ENCODE measurements at regions not wholly inside any gene's neighbourhood (a gene's known extent, or its start where the extent isn't known, plus 50 kb on each side); places are given as distances from the start of the nearest gene placed in this dataset.

- no peak for DNase-seq (ENCODE audit: low read depth in 2 of 3, low spot score in 1 of 3)
These were observed 184.3 kb upstream of the TNRC6C start for GRCh38 chr17:77774182-77774581.

- no peak for DNase-seq (ENCODE audit: low read depth in 2 of 3, low spot score in 1 of 3)
These were observed 179.6 kb upstream of the TNRC6C start for GRCh38 chr17:77778636-77779489.

GRCh38 chr17:77779711-77780539 lies 178.6 kb upstream of the TNRC6C start:
- no peak for DNase-seq (ENCODE audit: low read depth in 2 of 3, low spot score in 1 of 3)

GRCh38 chr17:77781536-77781935 lies 177.0 kb upstream of the TNRC6C start:
- no peak for DNase-seq (ENCODE audit: low read depth in 2 of 3, low spot score in 1 of 3)

- DNase-seq (ENCODE audit: low read depth in 2 of 3, low spot score in 1 of 3) = no peak
These were observed 176.3 kb upstream of the TNRC6C start for GRCh38 chr17:77782201-77782600.

- DNase-seq (ENCODE audit: low read depth in 2 of 3, low spot score in 1 of 3) = no peak
These were observed 175.9 kb upstream of the TNRC6C start for GRCh38 chr17:77782611-77783010.

GRCh38 chr17:77783991-77784820 lies 174.3 kb upstream of the TNRC6C start:
- DNase-seq (ENCODE audit: low read depth in 2 of 3, low spot score in 1 of 3) = peak; percentile 31 to 34 (median 31)

GRCh38 chr17:77785312-77785905 lies 173.1 kb upstream of the TNRC6C start:
- no peak for DNase-seq (ENCODE audit: low read depth in 2 of 3, low spot score in 1 of 3)

- DNase-seq (ENCODE audit: low read depth in 2 of 3, low spot score in 1 of 3) = no peak
These were observed 172.4 kb upstream of the TNRC6C start for GRCh38 chr17:77786090-77786489.

GRCh38 chr17:77786740-77787505 lies 171.6 kb upstream of the TNRC6C start:
- DNase-seq (ENCODE audit: low read depth in 2 of 3, low spot score in 1 of 3) = no peak

GRCh38 chr17:77790143-77790829 lies 168.2 kb upstream of the TNRC6C start:
- no peak for DNase-seq (ENCODE audit: low read depth in 2 of 3, low spot score in 1 of 3)

GRCh38 chr17:77792626-77793025 lies 165.9 kb upstream of the TNRC6C start:
- no peak for DNase-seq (ENCODE audit: low read depth in 2 of 3, low spot score in 1 of 3)

- DNase-seq (ENCODE audit: low read depth in 2 of 3, low spot score in 1 of 3) = no peak
These were observed 165.1 kb upstream of the TNRC6C start for GRCh38 chr17:77793146-77793970.

- no peak for DNase-seq (ENCODE audit: low read depth in 2 of 3, low spot score in 1 of 3)
These were observed 164.6 kb upstream of the TNRC6C start for GRCh38 chr17:77793971-77794235.

GRCh38 chr17:77794846-77795245 lies 163.7 kb upstream of the TNRC6C start:
- DNase-seq (ENCODE audit: low read depth in 2 of 3, low spot score in 1 of 3) = no peak

GRCh38 chr17:77795685-77796084 lies 162.8 kb upstream of the TNRC6C start:
- DNase-seq (ENCODE audit: low read depth in 2 of 3, low spot score in 1 of 3) = no peak

GRCh38 chr17:77796176-77796860 lies 162.2 kb upstream of the TNRC6C start:
- no peak for DNase-seq (ENCODE audit: low read depth in 2 of 3, low spot score in 1 of 3)

GRCh38 chr17:77798031-77798430 lies 160.5 kb upstream of the TNRC6C start:
- DNase-seq (ENCODE audit: low read depth in 2 of 3, low spot score in 1 of 3) = no peak
